PC-9 (cell line): ENCODE measurements at regions not wholly inside any gene's neighbourhood (a gene's known extent, or its start where the extent isn't known, plus 50 kb on each side); places are given as distances from the start of the nearest gene placed in this dataset.

ENCODE experiments used
- CTCF ChIP-seq: fragments of 200-600 bp; sonication (generic); conservative IDR thresholded peaks from 2 replicates; pipeline ENCODE4 v1.6.1; 2017; ENCODE audit warnings: mixed run types, antibody characterized with exemption, mild to moderate bottlenecking, moderate library complexity
- EZH2 ChIP-seq: fragments of 200-600 bp; sonication (generic); IDR thresholded peaks from 2 replicates; pipeline ENCODE4 v1.8.0; 2017; ENCODE audit warnings: antibody characterized with exemption, low read depth

- TF ChIP-seq CTCF = no peak
- no peak for TF ChIP-seq EZH2
These were observed 83.8 kb upstream of the SERTAD2 start for GRCh38 chr2:64737547-64737946.
